ENCODE measurements at regions not wholly inside any gene's neighbourhood (a gene's known extent, or its start where the extent isn't known, plus 50 kb on each side); places are given as distances from the start of the nearest gene placed in this dataset.

DNA sequence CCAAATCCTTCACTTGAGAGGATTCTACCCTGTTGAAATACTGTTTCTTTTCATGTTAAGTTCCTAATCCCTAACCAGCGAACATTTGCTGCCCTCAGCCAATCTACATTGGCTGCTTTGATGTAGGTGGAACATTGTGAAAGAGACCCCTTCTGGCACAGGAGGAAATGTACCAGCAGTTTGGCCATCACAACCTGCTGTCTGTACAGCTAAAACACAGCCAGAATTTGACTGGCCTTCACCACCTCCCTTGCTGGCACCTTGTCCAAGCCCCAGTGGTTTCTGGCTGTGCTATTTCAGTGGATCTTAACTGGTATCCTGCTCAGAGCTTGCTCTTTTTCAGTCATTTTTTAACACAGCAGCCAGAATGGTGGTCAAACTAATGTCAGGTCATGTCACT lies 202.1 kb upstream of the EPHA7 start:
- DNase-seq = no peak

DNA sequence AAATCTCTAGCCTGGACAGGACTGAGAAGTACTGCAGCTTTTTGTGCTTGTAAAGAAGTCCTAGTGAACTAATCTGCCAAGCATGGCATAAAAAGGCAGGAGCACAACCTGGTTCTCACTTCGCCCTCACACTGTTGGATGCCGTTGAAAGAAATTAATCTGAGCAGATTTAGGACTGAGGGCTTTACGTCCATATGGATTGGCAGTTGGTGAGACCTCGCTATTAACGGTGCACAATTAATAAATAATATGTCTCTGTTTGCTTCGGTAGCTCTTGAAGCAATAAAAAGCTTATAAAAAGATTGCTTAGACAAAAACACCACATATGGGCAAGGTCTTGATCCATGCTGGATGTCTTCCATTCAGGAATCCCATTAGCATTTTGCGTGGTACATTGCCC lies 185.6 kb upstream of the EPHA7 start:
- peak; percentile 20 for DNase-seq

DNA sequence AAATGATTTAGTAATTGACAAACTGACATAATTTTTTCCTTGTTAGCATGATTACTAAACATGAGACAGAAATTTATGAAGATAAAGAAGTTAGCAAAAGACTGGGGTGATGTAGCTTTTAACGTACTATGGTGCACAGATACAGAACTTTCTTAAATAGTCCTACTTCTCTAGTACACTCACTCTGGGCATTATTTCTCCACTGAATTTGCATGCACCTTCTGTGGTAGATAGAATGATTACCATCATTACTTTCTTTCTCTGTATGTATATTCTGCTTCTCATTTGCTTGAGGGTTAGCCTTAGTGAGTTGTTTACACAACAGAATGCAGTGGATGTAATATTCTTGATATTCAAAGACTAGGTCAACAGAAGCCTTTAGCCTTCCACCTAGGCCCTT lies 173.1 kb upstream of the EPHA7 start:
- DNase-seq = no peak

DNA sequence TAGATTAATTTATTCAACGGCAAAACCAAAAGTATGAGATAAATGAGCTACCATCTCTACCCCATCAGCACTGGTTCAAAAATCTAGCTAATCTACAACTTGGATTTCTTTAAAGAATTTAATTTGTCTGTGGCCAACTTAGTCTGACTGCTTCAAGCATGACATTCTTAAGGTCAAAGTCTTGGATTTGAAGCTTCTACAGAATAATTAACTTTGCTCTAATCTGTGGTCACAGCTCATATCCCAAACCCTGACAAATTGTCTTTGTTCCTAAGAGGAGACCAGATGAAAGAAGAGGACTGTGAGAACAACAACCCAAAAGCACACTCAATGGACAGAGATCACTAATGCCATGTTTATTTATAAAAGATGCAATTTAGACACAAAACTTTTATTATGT lies 166.9 kb upstream of the EPHA7 start:
- DNase-seq = no peak

DNA sequence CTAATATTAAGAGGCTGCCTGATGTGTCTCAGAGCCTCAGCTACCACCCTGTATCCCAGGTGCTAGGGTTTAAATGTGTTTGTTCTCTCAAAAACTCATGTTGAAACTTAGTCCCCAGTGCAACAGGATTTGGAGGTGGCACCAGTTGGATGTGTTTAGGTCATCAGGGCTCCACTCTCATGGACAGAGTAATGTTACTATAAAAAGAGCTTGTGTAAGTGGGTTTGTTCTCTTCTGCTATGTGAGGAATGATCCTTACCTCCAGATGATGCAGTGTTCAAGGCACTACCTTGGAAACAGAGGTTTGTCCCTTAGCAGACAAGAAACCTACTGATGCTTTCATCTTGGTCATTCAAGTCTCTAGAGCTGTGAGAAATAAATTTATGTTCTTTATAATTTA lies 164.9 kb upstream of the EPHA7 start:
- DNase-seq = no peak

DNA sequence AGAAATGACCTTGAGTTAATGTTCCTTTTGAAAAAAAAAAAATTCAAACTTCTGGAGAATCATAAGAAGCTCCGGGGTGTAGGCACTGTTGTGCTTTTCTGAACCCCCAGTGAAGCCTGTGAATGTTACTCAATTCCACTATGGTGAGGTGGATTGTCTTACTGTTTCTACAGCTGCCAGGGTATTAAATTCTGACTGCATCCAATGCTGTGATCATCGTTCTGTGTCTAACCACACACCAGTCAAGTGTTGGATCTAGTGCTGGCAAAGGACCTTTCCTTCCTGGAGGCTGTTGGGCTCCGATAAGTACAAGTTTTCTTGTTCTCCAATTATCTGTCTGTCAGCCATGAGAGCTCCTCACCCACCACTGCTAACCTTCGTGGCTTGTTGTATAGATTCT lies 162.0 kb upstream of the EPHA7 start:
- no peak for DNase-seq

DNA sequence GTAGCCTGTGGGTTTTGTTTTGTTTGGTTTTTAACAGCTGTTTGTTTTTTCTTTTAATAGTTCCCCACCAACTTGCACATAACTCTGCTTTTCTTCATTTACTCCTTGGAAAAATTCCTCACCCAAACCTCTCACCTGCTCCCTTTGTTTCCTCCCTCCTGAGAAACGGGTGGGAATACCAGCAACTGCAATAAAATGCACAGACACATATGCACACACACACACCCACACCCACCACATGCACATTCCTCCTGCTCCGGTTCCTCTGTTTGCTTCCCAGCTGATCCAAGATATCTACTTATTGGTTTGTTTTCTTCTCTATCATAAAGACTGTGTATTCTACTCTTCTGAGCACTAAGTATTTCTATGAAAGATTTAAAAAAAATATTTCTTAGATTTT lies 161.1 kb upstream of the EPHA7 start:
- DNase-seq = no peak

DNA sequence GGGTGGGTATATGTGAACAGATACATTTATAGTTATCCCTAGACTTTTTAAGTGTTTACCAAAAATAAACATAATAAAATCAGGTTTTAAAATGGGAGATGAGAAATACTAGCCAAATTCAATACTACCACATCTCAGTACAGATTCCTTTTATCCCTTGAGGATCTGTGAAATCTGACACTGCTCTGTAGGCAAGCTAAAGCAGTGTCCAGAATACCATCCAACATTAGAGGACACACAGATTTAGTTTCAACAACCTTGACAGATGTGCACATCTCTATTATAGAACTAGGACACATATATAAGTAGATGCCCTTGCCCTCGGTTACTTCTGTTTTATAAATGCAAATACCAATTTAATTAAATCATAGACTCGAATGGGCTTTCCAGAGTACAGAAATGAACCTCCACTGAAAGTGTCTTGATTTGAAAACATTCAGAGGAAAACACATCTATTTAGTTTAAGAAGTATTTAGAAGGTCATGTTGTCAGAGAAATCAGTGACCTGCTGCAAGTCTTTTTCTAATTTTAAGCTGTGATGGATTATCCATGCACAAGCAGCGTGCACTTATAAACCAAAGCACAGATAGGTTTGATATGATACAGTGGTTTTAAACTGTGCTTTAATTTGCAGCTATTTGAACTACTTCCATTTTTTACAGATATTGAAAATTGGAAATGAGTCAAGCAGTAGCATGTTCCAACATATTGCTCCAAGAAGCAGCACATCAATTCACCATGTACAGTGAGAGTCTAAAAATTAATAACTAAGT lies 156.3 kb upstream of the EPHA7 start:
- no peak for DNase-seq

DNA sequence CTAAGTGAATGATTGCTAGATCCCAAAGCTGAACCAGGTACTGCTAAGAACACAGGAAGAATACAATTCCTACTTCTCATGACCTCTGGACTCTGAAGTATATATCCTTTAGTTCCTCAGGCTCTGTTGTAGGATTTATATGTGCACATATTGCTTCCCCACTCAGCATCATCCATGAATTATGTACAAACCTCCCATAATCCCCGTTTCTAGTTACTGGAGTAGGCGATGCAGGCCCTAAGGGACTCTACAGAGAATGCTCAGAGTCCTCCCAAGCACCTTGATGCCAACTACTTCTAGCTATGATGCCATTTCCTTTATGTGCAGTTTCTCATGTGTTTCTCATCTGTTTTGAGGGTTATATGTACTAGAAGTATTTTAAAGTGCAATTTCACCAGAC lies 154.9 kb upstream of the EPHA7 start:
- no peak for DNase-seq

DNA sequence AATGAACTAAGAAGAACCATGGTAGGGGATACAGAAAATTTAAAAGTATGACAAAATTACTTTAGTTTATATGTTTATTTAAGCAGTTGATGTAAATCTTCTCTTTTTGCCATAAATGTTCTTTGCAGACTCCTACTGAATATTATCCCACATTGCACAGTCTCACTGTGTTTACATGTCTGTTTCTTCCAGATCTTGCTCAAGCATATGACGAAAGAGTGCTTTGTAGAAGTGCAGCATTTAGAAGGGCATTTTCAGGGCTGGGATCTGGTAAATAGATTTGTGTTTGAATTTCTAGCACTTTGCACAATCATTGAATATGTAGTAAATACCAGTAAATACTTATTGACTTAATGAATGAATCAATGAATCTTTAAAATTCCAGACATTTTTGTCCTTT lies 152.0 kb upstream of the EPHA7 start:
- no peak for DNase-seq

DNA sequence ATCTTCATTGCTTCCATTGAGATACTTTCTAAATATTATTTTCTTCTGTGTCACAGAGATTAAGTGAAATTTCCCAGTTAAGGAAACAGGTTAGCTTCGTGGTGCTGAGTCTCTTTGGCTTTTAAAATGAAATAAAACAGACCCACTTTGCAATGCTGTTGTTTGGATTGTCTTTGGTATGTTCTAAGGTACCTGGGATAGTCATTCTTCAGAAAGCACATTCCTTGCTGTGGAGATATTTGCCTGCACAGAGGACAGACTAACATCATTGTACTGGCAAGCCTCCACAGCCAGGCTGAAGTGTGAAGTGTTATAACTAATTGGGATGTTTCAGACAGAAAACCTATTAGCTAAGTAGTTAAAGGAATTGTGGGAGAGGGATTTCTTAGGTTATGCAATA lies 148.8 kb upstream of the EPHA7 start:
- DNase-seq = no peak

DNA sequence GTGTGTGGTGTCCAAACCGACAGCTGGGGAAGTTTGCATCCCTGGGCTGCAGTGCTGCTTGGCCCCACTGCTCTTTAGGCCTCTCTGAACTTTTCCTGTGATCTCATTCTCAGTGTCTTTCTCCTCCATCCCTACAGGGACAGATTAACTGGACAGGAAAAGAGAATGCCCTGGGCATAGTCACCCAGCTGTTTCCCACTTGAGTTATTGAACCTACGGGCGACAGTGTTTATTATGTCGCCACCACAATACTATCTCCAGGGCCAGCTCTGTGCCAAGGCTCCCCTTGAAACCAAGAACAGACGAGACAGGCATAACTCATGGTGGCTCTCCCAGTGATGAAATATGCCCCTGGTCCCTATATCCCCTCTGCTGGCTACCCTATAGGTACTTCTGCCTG lies 147.8 kb upstream of the EPHA7 start:
- DNase-seq = no peak

DNA sequence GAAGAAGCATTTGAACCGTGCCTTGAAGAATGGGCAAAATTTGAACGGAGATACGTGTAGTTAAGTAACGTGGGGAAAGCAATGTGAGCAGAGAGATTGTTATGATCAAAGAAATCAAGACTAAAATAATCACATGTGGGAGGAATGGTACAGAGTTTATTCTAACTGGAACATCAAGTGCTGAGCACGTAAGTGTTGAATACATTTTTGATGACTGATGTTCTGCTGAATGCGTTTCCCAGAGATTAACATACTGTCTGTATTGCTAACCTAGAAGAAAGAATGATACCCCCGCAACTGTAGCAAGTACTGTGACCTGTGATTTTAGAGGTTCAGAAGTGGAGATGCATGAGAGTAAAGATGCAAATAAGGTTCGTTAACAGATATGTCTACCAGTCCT lies 146.9 kb upstream of the EPHA7 start:
- DNase-seq = no peak

DNA sequence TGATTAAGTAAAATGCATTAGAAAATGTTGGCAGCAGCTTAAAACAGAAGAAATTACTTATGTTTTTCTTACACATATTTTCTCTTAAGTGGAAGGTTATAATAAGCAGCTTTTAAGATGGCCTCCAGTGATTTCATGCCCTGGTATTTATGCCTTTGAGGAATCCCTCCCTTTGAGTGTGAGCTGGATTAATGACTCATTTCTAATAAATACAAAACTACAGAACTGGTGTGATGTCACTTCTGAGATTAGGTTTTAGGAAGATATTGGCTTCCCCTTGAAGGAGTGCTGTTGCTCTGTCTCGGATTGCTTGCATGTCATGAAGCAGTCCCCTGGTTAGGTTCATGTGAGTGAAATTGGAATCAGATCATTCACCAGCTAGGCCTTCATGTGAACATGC lies 143.2 kb upstream of the EPHA7 start:
- no peak for DNase-seq

DNA sequence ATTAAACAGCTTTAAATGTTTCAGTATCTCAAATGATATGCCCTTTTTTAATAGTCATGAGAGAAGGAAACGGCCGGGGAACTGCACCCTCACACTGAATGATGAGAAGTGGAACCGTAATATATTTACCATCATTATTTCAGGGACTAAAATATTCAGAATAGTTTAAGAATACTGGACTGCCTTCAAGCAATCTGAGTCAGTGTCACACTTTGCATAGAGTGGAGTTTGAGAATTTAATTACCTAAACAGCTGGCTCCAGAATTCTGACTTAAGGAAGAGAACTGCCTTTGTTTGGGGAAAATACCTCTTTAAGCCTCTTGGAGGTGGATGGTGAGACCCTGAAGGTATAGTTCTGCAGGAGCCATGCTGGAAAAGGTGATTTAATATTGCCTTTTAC lies 135.9 kb upstream of the EPHA7 start:
- DNase-seq = no peak

DNA sequence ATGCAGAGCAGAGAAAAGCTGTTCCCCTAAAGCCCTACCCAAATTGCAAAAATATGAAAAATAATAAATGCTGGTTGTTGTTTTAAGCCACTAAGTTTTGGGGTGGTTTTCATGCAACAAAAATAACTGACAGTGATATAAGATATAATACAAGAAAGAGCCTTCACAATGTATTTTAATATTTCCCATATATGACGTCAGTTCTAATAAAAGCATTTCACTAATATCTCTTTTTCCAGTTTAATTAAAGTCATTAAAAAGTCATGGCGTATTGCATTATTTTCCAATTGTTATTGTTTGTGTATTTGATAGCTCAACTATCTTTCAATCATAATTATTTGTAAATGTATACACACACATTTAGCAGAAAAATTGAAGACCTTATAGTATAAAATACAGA lies 134.7 kb upstream of the EPHA7 start:
- DNase-seq = no peak

DNA sequence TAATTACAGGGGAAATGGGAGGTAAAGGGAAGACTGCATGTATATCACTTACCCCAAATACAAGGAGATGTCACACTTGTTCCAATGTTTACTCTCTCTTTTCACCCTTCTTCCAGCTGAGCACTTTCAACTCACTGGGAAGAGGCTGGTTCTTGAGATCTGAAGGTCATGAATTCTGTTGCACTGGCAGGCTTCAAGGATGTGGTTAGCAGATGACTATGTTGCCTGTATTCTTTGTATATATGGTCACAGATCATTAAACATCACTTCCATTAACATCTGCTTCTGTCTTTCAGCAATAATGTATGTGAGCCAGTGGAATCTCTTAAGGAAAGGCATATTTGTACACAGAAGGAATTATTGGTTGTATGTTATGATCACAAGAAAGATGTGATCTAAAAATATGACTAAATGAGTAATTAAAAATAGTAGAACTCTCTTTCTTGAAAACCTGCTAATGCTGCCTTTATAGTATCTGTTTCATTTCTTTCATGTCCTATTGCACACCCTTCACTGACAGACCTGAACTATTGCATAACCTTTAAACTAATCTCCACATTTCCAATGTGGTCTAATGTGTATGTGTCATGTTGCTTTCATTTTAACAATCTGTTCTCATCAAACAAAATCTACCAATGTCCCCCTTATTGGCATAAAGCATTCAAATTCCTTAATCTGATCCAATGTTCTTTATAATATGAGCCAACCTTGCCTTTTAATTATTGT lies 131.4 kb upstream of the EPHA7 start:
- DNase-seq = no peak

DNA sequence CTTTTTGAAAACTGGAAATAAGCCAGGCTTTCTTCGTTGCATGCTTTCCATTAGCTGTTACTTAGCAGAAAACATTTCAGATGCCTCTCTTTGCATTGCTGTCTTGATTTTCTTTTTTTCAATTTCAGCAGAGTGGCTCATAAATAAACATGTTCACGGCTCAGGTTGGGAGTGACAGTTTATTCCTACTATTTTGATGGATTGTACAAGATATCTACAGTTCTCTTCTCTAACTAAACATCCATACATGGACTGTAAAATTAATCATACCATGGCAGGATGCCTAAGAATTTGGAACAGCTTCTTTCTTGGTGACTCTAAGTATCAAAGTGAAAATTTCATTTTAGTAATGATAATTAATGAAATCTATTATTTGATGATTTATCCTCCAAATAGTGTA lies 130.5 kb upstream of the EPHA7 start:
- DNase-seq = no peak

DNA sequence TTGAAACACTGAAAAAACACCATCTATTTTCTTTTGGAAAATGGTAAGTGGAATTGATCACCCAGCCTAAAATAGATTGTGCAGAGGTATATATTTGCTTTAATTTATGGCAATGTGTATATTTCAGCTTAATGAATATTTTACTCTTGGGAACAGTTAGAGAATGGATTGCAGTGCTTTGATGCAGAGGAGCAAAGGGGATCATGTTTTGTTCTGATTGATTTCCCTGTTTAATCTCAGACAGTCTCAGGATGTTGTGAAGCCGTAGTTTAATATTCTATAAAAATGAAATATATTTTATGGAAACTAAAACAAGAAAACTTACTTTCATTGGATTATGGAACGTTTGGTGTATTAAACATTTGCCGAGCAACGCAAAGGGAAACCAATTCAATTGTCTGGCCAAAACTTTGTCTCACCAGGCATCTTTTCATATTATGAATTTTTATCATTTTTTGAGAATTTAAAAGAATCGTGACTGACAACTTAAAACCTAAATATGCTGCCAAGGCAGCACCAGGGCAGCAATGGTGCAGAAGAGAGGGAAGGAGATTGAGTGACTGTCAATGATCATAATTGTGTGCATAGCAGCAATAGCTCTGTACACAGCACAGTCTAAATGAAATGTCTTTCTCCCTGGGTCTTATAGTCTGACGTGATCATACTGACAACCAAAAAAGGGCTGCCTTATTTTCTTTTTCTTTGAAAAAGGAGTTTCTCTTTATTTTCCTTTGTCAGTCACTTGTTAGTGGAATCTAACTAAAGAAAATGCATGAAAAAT lies 105.5 kb upstream of the EPHA7 start:
- DNase-seq = no peak

DNA sequence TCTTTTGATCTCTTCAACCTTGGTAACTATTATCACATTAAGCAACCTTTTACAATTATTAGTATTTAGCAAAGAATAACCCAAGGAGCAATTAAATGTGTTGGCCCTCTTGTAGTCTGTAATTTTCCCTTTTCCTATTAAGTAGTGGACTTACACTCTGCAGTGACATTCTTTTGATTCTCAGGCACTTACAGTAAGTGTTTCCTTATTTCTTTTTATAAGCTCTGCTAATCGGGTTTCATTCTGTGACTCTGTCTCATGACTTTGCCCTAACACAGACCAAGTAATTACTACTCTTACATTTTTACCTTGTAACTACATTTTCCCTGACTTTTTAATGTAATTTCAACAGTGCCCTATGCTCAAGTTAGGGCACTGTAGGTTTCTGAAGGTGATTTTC lies 104.0 kb upstream of the EPHA7 start:
- peak; percentile 1 for DNase-seq

DNA sequence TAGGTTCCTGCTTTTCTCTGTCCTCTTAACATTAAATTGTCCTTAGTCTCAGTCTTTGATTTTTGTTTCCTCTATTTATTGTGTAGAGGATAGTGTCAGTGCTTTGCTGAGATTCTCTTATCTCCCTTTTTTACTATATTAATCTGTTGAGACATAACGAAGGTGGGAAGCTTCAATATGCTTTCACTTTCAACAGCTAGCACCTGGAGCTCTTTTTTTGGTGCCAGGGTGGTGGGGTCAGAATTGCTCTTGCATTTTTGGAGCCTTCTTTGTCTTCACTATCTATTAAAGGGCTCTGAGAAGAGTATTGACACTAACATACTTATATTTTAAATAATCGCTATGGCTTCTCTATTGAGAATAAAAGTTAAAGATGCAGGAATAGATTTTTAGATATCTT lies 97.1 kb upstream of the EPHA7 start:
- DNase-seq = no peak

DNA sequence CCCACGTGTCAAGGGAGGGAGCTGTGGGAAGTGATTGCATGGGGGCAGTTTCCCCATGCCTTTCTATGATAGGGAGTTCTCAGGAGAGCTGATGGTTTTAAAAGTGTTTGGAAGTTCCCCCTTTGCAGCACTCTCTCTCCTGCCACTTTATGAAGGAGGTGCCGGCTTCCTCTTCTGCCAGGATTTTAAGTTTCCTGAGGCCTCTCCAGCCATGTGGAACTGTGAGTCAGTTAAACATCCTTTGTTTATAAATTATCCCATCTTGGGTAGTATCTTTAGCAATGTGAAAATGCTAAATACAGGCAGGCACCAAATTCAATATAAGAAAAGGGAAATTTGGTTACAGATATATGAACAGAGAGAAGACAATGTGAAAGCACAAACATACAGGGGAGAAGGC lies 96.4 kb upstream of the EPHA7 start:
- DNase-seq = no peak

DNA sequence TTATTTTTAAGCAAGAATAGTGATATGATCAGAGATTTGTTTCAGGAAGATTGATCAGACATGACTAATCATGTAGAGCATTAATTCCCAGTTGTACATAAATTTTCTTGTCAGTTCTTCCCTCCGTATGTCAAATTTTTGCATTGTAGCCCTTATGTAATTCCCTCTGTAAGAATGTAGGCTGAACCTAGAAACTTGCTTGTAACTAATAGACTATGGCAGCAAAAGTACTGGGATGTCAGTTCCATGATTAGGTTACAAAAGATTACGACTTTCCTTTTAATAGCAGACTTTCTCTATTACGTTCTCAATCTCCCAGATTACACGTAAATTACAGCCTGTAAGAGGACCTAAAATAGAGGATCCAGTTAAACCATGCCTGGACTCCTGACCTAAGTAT lies 79.4 kb upstream of the EPHA7 start:
- no peak for DNase-seq

DNA sequence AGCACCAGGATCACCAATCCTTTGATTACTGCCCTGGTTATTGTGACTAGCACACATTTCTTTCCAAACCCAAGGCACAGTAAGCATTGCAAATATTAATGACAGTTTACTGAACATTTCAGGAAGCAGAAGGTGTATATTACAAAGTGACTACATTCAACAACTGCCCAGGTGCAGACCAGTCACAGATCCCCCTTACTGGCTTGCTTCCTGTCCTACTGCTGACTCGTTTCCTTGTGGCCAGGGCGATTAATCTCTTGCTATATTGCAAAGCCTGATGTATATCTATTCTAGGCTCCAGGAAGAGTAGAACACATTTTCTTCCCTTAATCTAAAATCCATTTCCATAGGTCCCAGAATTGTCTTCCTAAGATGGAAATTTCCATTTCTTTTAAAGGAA lies 77.2 kb upstream of the EPHA7 start:
- no peak for DNase-seq

Data from eye (tissue), 1 donor.